HG02610 (cell line): ENCODE measurements at regions not wholly inside any gene's neighbourhood (a gene's known extent, or its start where the extent isn't known, plus 50 kb on each side); places are given as distances from the start of the nearest gene placed in this dataset.
"Not testable (repeated sequence)": the region's sequence is repeated elsewhere in the genome, so short reads cannot be mapped to it uniquely, and the experiment has no call there.

Experiments used
- ATAC-seq: cut with Tn5 transposase; IDR thresholded peaks from one replicate; pipeline ENCODE4 v1.9.1; 2021; ENCODE audit warnings: mild to moderate bottlenecking, moderate library complexity; ENCODE audit not compliant: unreplicated experiment

DNA sequence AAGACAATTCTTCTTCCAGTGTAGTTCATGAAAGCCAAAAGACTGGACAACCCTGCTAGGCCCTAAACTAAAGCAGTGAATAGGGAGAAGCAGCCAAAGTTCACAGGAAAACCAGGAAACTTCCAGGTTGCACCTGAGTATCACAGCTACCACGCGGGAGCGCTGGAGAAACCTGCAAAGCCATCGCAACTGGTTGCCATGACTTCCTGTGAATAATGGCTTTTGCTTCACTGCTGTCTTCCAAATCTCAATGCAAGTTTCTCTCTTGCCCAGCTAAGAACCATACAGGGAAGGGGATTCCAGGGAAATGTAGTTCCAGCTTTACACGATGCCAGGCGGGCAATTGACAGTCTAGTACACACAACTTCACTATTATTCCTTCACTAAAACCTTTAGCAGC lies 114.1 kb downstream of the GXYLT1 start:
- no peak for ATAC-seq

- ATAC-seq = no peak
These were observed 117.1 kb downstream of the GXYLT1 start for GRCh38 chr12:42027546-42027945.

DNA sequence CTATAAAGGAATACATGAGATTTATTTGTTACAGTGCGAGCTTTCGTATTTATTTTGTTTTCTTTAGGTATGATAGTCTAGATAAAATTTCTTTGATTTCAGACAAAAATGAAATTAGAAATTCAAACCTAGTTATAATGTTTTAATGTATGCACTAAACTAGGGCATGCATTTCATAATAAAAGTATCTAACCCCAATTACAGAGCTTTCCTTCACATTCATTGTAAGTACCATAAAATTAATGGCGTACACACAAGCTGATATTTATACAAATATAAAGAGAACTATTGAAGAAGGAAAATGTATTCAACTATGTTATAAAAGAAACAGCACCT lies 120.2 kb downstream of the GXYLT1 start:
- no peak for ATAC-seq

- peak; percentile 89 for ATAC-seq
These were observed 120.8 kb downstream of the GXYLT1 start for GRCh38 chr12:42023733-42024494.

- ATAC-seq = not testable (repeated sequence)
These were observed 122.7 kb downstream of the GXYLT1 start for GRCh38 chr12:42021937-42022336.

- no peak for ATAC-seq
These were observed 123.2 kb downstream of the GXYLT1 start for GRCh38 chr12:42021469-42021868.

DNA sequence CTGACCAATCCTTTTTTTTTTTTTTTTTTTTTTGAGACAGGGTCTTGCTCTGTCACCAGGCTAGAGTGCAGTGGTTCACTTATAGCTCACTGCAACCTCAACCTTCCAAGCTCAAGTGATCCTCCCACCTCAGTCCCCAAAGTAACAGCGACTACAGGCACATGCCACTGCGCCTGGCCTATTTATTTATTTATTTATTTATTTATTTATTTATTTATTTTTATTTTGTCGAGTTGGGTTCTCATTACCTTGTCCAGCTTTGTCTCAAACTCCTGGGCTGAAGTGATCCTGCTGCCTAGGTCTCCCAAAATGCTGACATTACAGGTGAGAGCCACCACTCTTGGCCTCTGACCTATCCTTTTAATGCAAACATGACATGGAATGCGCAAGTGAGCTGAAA lies 124.4 kb downstream of the GXYLT1 start:
- no peak for ATAC-seq

DNA sequence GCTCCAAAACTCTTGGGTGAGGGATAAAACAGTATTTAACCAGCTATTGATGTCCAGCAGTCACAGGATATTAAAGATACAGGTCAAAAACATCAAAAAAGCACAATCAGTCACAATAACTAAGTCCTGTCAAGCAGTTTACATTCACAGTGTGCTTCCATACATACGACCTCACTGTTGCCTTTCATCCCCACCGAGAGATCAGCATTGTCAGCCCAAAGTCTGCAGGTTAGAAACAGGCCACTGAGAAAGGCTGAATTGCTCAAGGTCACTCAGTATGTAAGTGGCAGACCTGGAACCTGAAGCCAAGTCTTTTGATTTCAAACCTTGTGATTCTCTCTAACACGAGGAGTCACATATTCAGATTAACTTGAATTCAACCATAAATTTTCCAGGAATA lies 124.9 kb downstream of the GXYLT1 start:
- no peak for ATAC-seq

DNA sequence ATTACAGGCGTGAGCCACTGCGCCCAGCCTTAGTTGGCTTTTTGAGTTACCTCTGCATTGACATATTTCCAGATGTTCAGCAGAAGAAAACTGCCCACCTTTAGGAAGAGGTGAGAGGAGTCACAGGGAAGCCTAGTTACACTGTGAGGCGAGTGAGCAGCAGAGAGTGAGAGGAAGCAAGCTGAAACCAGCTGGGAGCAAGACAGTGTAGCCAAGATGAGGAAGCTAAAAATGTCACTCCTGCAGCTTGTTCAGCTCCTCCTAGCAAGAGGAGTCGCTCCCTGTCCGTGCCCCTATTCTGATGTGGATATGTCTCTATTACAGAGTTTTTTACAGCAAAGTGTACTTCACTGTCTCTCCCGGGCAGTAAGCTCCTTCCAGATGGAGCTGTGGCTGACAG lies 127.6 kb downstream of the GXYLT1 start:
- ATAC-seq = no peak

- ATAC-seq = no peak
These were observed 129.6 kb downstream of the GXYLT1 start for GRCh38 chr12:42015051-42015461.

DNA sequence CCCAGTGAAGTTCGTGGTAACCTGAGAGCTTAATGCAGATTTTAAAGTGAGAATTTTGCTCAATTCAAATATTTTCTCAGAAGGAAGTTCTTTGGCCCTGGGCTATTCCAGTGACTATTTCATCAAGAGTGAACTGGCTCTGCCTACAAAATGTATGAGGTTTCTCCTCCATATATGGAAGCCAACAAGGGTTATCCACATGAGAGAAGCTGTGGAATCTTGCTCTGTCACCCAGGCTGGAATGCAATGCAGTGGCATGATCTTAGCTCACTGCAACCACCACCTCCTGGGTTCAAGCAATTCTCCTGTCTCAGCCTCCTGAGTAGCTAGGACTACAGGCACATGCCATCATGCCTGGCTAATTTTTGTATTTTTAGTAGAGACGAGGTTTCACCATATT lies 132.2 kb downstream of the GXYLT1 start:
- ATAC-seq = not testable (repeated sequence)

DNA sequence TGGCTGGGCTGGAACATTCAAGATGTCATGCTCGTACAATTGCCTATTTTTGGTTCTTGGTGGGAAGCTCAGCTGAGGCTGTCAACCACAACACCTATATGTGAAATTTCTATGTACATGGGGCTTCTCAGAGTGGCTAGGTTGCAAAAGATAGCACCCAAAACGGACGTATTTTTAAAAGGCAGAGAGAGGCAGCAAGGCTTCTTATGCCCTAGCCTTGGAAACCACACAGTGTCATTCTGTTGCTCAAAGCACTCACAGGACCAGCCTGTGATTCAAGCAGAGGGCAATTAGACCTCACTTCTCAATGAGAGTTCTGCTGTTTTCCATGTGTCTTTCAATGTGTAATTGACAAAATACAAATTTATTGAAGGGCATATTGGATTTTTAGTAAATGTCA lies 134.0 kb downstream of the GXYLT1 start:
- ATAC-seq = no peak

- no peak for ATAC-seq
These were observed 134.4 kb downstream of the GXYLT1 start for GRCh38 chr12:42010257-42010656.

DNA sequence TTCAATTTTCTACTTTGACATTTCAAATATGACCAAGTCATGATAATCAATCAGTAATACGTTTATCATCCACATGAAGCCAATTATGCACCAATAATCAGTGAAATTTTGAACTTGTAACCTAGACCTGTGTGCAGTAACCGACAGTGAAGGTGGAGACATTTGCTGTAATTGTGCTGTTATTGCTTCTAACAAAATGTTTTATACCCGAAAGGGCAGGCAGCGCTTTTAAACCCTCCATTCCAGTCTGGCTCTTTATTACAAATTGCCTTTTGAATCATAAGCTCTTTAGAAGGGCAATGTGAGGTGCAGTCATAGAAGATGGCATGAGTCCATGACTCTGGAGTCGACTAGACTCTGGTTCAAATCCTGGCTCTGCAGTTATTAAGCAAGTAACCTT lies 135.7 kb downstream of the GXYLT1 start:
- no peak for ATAC-seq

- ATAC-seq = no peak
These were observed 141.6 kb downstream of the GXYLT1 start for GRCh38 chr12:42003031-42003430.

DNA sequence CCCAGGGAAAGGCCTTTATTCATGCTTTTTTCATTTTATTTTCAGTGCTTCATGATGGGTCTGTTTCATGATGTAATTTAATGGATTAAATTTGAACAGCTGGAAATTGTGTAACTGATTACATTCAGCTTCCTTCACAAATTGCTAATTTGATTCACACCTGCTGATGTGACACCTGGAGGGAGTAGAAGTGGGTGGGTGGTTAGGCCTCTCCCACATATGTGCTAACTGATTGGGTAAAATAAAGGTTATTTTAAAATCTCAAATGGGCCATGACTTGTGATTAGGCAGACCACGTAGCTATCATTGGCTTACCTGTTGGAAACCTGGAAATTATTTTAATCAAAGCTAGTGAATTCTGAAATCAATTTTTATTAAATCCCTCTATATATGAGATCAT lies 142.1 kb downstream of the GXYLT1 start:
- no peak for ATAC-seq

- ATAC-seq = no peak
These were observed 146.2 kb downstream of the GXYLT1 start for GRCh38 chr12:41998436-41998835.

DNA sequence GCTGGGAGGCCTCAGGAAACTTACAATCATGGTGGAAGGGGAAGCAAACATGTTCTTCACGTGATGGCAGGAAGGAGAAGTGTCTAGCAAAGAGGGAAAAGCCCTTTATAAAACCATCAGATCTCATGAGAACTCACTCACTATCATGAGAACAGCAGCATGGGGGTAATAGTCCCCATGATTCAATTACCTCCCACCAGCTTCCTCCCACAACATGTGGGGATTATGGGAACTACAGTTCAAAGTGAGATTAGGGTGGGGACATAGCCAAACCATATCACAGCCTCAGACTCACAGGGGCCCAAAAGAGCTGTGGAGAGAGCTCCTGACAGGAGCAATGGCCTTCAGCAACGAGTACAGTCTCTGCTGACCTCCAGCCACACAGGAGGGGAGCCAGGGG lies 151.4 kb downstream of the GXYLT1 start:
- ATAC-seq = no peak

- no peak for ATAC-seq
These were observed 151.9 kb downstream of the GXYLT1 start for GRCh38 chr12:41992692-41993215.

GRCh38 chr12:41992022-41992421 lies 152.7 kb downstream of the GXYLT1 start:
- no peak for ATAC-seq

GRCh38 chr12:41988715-41989114 lies 156.0 kb downstream of the GXYLT1 start:
- no peak for ATAC-seq

- not testable (repeated sequence) for ATAC-seq
These were observed 158.2 kb downstream of the GXYLT1 start for GRCh38 chr12:41986513-41986912.

DNA sequence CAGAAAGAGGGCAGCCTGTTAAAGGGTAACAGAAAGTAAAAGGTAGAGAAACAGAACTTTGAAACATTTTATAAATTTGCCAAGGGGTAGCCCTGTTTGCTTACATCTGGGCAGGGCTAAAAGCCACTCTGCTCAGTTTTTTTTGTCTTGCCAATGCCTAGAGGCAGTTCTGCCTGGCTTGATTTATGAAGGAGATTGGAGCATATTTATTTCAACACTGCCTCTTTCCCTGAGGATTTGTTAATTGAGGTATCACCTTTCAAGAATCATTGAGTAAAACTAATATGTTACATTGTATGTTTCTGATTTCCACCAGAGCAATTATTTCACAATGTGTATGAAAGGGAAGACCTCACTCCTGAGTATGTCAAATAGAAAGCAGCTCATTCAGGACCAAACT lies 160.8 kb downstream of the GXYLT1 start:
- ATAC-seq = no peak
